PC-3 (cell line): ENCODE measurements at regions not wholly inside any gene's neighbourhood (a gene's known extent, or its start where the extent isn't known, plus 50 kb on each side); places are given as distances from the start of the nearest gene placed in this dataset.

Experiments used
- EZH2 ChIP-seq: fragments of 300-600 bp; sonication (generic); IDR thresholded peaks from one replicate; pipeline ENCODE4 v1.6.1; 2017; ENCODE audit warnings: antibody characterized with exemption, mild to moderate bottlenecking, low read length; ENCODE audit not compliant: unreplicated experiment
- EZH2phosphoT487 ChIP-seq: fragments of 300-600 bp; sonication (generic); IDR thresholded peaks from 2 replicates; pipeline ENCODE4 v1.6.1; 2018; ENCODE audit warnings: mild to moderate bottlenecking, antibody characterized with exemption, low read length, borderline replicate concordance
- TF ChIP-seq, protein P1 (sequence below): fragments of 300-600 bp; sonication (generic); conservative IDR thresholded peaks from 2 replicates; pipeline ENCODE4 v1.5.1; 2017; ENCODE audit warnings: antibody characterized with exemption, low read depth, mild to moderate bottlenecking, low read length

GRCh38 chr1:176325664-176326063, 118.6 kb upstream of the COP1 start:
- TF ChIP-seq, protein P1, sequence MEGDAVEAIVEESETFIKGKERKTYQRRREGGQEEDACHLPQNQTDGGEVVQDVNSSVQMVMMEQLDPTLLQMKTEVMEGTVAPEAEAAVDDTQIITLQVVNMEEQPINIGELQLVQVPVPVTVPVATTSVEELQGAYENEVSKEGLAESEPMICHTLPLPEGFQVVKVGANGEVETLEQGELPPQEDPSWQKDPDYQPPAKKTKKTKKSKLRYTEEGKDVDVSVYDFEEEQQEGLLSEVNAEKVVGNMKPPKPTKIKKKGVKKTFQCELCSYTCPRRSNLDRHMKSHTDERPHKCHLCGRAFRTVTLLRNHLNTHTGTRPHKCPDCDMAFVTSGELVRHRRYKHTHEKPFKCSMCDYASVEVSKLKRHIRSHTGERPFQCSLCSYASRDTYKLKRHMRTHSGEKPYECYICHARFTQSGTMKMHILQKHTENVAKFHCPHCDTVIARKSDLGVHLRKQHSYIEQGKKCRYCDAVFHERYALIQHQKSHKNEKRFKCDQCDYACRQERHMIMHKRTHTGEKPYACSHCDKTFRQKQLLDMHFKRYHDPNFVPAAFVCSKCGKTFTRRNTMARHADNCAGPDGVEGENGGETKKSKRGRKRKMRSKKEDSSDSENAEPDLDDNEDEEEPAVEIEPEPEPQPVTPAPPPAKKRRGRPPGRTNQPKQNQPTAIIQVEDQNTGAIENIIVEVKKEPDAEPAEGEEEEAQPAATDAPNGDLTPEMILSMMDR = no peak
- TF ChIP-seq EZH2 (no peak), EZH2phosphoT487 (no peak)
